ENCODE measurements at regions not wholly inside any gene's neighbourhood (a gene's known extent, or its start where the extent isn't known, plus 50 kb on each side); places are given as distances from the start of the nearest gene placed in this dataset.
"Not testable (repeated sequence)": the region's sequence is repeated elsewhere in the genome, so short reads cannot be mapped to it uniquely, and the experiment has no call there.

DNA sequence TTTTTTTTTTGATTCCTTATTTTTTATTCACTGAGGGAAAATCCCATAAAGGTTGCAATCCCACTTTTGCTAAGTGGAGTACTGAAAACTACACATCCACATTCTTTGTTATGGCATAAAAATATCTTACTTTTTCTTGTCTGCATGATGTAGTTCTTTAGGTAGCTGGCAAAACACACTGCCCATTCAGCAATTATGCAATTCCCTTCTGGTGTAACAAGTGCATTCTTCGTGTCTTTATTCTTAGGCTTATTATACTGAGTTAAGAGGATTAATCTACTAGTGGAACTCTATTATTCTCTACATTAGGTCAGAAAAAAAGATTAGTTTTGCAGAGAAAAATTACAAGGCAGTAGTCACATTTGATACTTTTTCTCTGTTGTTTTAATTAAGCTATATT, 403.8 kb upstream of the GBE1 start:
- H3K36me3 Mint-ChIP-seq (ENCODE audit: low read depth) = no peaks in the 10 kb centered on the region
- no peaks in the 10 kb centered on the region for H3K9me3 Mint-ChIP-seq
- H3K4me1 Mint-ChIP-seq = no peaks in the 10 kb centered on the region
- ATAC-seq (replicated peaks) = no peak
- H3K27me3 Mint-ChIP-seq = no peaks in the 10 kb centered on the region
- H3K27ac Mint-ChIP-seq = no peak overlapping the region
- no peak overlapping the region for H3K4me3 Mint-ChIP-seq

DNA sequence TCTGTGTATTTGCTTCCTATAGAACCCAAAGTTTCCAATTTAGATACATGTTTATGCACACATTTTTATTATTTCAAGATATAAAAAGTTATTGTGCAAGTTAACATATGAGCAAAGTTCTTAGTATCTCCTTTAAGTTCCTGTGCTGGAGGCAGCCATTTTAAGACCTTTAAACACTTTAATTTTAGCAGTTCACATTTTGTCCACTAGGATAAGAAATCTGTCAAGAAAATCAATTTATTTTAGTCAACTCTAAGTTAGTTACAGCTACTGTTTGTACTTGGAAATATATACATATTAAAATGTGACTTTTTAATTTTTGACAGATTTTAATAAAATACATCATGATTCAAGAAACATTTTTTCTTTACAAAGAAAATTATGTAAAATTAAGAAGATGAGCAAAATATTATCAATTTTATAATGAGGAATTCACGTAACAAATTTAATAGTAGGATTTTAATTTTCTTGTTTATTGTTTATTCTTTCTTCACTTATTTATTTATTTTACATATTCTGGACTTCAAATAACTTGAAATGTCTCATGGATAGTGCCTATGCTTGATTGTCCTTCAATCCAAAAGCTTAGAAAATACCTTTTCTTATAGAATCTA, 402.6 kb upstream of the GBE1 start:
- Mint-ChIP-seq H3K4me1 (no peaks in the 10 kb centered on the region), H3K27me3 (no peaks in the 10 kb centered on the region), H3K36me3 (ENCODE audit: low read depth) (no peaks in the 10 kb centered on the region), H3K9me3 (no peaks in the 10 kb centered on the region), H3K4me3 (no peak overlapping the region), H3K27ac (no peak overlapping the region)
- ATAC-seq (replicated peaks) = no peak

DNA sequence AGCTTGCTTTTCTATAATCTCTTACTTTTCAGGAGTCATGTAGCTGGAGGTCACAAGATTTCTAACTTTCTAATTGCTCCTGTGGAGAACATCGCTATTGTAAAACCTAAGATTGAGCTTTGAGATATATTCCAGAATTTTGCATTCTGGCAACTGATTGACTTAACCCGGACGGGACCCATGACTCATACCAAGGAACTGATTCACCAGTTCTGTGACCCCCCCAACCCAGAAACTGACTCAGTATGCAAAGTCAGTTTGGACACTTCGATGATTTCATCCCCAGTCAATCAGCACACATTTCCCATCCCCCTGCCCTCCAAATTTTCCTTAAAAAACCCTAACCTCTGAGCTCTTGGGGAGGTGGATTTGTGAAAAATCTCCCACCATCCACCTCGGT, 396.5 kb upstream of the GBE1 start:
- Mint-ChIP-seq H3K4me1 (no peaks in the 10 kb centered on the region), H3K27me3 (peaks cover 8% of the 10 kb centered on the region), H3K4me3 (no peak overlapping the region), H3K36me3 (ENCODE audit: low read depth) (no peaks in the 10 kb centered on the region), H3K27ac (no peak overlapping the region), H3K9me3 (no peaks in the 10 kb centered on the region)
- no peak for ATAC-seq (replicated peaks)

DNA sequence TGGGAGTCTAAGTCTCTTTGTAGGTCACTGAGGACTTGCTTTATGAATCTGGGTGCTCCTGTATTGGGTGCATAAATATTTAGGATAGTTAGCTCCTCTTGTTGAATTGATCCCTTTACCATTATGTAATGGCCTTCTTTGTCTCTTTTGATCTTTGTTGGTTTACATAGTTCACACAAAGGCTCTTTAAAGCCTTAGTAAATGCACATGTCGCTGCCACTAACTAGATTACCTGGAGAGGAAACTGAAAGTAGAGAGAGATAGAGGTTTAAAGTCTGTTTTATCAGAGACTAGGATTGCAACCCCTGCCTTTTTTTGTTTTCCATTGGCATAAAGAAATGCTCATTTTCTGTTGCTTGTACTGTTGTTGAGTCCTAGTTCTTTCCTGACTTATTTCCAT, 392.4 kb upstream of the GBE1 start:
- not testable (repeated sequence) for ATAC-seq (replicated peaks); H3K9me3 Mint-ChIP-seq; H3K36me3 Mint-ChIP-seq (ENCODE audit: low read depth); H3K27me3 Mint-ChIP-seq; H3K4me3 Mint-ChIP-seq; H3K4me1 Mint-ChIP-seq; H3K27ac Mint-ChIP-seq

DNA sequence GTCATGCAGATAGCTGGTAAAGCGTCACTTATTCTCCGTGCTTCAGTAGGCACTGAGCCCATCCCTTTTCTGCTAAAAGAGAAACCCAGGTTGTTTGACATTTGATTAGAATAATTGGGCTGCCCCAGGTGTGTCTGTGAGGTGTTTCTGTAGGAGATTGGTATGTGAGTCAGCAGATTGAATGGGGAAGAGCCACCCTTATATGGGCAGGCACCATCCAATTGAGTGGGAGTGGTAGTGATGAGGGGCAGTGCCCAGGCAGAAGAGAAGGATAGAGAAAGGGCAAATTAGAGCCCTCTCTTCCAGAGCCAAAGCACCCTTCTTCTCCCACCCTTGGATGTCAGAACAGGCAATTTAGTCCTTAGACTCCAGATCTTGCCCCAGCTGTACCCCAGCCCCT, 384.3 kb upstream of the GBE1 start:
- H3K36me3 Mint-ChIP-seq (ENCODE audit: low read depth) = no peaks in the 10 kb centered on the region
- no peaks in the 10 kb centered on the region for H3K4me1 Mint-ChIP-seq
- H3K27ac Mint-ChIP-seq = no peak overlapping the region
- no peaks in the 10 kb centered on the region for H3K27me3 Mint-ChIP-seq
- no peak overlapping the region for H3K4me3 Mint-ChIP-seq
- H3K9me3 Mint-ChIP-seq = no peaks in the 10 kb centered on the region
- ATAC-seq (replicated peaks) = no peak

DNA sequence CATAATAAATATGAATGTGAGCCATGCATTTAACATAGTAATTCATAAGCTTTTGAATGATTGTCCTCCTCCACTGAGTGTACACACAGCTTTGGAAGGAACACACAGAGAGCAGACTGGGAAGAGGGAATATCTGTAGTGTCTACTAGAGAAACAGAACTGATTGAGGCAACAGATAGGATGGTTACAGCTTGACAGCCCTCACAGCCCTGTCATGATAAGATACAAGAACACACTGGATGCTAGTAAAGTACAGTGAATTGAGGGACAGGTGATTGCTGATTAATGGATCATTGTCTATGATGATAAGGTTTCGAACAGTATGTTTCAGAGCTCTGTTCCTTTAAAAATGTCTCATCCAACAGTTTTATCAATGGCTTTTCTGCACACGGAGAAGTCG, 383.4 kb upstream of the GBE1 start:
- Mint-ChIP-seq H3K4me1 (no peaks in the 10 kb centered on the region), H3K4me3 (no peak overlapping the region), H3K27ac (no peak overlapping the region), H3K9me3 (no peaks in the 10 kb centered on the region), H3K27me3 (no peaks in the 10 kb centered on the region), H3K36me3 (ENCODE audit: low read depth) (no peaks in the 10 kb centered on the region)
- ATAC-seq (replicated peaks) = no peak

DNA sequence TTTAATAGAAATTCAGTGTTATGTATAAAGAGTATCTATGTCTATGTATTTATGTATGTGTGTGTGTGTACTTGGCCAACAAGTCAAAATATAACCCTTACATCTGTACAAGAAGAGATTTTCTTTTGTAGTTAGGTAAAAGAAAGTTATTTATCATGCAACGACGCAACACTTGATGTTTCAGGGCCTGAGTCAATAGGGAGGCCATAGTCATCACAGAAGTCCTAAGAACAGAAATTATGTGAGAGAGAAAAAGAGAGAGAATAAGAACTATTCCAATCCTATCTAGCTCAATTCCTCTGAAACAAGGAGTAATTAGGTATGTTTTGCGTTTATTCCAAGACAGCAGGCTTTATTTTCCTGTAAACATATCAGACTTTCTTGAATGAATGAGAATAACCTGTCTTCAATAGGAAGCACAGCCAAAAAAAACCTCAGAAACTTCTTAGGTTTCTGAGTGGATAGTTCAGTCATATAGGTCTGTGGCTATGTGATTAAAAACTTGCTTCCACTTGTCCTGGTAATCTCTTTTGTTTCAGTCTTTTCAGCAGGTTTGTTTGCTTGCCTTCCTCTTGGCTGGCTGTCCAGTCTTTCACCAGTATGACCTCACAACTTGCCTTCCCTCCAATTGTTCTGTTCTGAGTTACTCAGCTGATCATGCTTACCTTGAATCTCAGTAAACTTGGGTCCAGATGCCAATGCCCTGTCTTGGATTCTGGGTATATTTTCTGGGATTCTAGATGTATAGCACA, 382.4 kb upstream of the GBE1 start:
- H3K4me3 Mint-ChIP-seq = no peak overlapping the region
- H3K27ac Mint-ChIP-seq = no peak overlapping the region
- no peaks in the 10 kb centered on the region for H3K9me3 Mint-ChIP-seq
- no peaks in the 10 kb centered on the region for H3K27me3 Mint-ChIP-seq
- H3K36me3 Mint-ChIP-seq (ENCODE audit: low read depth) = no peaks in the 10 kb centered on the region
- peak; percentile 28 for ATAC-seq (replicated peaks)
- no peaks in the 10 kb centered on the region for H3K4me1 Mint-ChIP-seq

DNA sequence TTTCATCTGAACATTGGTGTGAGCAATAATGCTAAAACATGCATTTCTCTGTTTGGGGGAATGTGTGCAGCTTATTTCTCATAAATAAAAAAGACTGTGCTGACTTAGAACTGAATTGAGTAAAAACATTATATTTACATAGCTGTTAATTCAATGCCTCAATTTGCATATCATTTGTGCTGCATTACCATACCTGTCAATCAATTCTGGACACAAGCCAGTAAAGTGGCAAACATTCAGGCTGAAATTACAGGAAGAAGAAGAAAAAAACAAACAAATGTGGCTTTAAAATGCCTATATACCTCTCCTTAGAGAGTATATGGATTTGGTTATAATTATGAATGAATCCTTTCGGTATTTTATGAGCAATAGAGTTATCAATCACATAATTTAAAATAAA, 380.1 kb upstream of the GBE1 start:
- no peak overlapping the region for H3K4me3 Mint-ChIP-seq
- H3K27me3 Mint-ChIP-seq = no peaks in the 10 kb centered on the region
- H3K27ac Mint-ChIP-seq = no peak overlapping the region
- H3K9me3 Mint-ChIP-seq = no peaks in the 10 kb centered on the region
- ATAC-seq (replicated peaks) = no peak
- no peaks in the 10 kb centered on the region for H3K4me1 Mint-ChIP-seq
- no peaks in the 10 kb centered on the region for H3K36me3 Mint-ChIP-seq (ENCODE audit: low read depth)

DNA sequence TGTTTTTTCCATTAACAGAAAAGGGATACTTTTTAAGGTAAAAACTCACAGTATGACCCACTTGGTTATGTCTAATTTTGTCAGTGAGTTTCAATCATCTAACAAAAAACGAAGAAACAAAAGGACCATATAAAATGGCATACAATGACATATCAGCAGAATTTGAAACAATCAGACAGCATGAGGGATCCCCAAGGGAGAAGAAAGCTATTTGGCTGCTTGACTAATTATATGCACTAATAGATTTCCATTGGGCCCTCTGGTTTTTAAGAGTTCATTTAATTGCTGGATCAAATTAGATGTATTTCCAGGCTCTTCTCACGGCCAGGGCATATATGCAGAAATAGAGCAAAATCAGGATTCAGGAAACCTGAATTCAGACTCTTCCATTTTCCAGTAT, 376.4 kb upstream of the GBE1 start:
- ATAC-seq (replicated peaks) = no peak
- Mint-ChIP-seq H3K9me3 (no peaks in the 10 kb centered on the region), H3K4me3 (no peak overlapping the region), H3K27ac (no peak overlapping the region), H3K36me3 (ENCODE audit: low read depth) (no peaks in the 10 kb centered on the region), H3K27me3 (no peaks in the 10 kb centered on the region), H3K4me1 (no peaks in the 10 kb centered on the region)

DNA sequence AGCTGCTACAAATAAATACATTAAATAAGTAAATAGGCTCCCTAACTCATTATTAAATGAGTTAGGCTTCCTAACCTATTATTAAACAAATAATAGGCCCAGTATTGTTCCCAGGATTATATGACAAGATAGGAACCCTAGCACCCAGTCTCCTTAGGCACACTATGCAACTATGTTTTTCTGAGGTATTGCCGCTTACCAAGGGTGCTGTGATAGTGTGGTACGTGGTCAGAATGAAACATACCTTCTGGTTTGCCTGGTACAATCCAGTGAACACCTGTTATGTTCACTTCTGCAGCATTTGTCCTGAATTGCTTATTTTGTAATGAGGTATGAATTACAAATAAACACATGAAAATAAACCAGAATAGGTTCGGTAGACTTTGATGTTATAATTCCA, 375.6 kb upstream of the GBE1 start:
- no peaks in the 10 kb centered on the region for H3K36me3 Mint-ChIP-seq (ENCODE audit: low read depth)
- H3K27me3 Mint-ChIP-seq = no peaks in the 10 kb centered on the region
- no peaks in the 10 kb centered on the region for H3K4me1 Mint-ChIP-seq
- H3K27ac Mint-ChIP-seq = no peak overlapping the region
- no peaks in the 10 kb centered on the region for H3K9me3 Mint-ChIP-seq
- no peak for ATAC-seq (replicated peaks)
- H3K4me3 Mint-ChIP-seq = no peak overlapping the region

DNA sequence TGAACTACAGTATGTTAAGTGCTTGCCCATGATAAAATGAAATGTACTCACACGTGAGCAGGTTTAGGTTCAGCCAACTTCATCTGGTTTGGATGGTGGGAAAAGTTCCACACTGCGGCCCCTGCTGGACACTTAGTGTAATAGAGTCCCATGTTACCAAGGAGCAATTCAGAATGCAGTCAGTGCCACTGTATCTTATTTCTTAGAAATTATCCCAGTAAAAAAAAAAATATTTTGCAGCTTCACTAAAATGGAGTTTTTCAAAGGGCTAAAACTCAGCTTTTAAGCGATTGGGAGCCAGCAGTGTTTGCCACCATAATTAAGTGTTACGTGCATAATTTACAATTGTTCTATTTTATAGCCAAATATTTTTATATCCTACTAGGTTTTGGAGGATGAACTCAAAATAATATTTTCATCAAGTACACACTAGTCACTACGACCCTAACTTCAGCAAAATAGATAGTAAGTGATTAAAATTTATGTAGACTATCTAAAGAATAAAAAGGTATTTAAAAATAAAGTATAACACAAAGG, 371.7 kb upstream of the GBE1 start:
- no peak overlapping the region for H3K4me3 Mint-ChIP-seq
- peak; percentile 52 for ATAC-seq (replicated peaks)
- H3K4me1 Mint-ChIP-seq = no peaks in the 10 kb centered on the region
- H3K27ac Mint-ChIP-seq = no peak overlapping the region
- no peaks in the 10 kb centered on the region for H3K36me3 Mint-ChIP-seq (ENCODE audit: low read depth)
- no peaks in the 10 kb centered on the region for H3K9me3 Mint-ChIP-seq
- H3K27me3 Mint-ChIP-seq = no peaks in the 10 kb centered on the region

DNA sequence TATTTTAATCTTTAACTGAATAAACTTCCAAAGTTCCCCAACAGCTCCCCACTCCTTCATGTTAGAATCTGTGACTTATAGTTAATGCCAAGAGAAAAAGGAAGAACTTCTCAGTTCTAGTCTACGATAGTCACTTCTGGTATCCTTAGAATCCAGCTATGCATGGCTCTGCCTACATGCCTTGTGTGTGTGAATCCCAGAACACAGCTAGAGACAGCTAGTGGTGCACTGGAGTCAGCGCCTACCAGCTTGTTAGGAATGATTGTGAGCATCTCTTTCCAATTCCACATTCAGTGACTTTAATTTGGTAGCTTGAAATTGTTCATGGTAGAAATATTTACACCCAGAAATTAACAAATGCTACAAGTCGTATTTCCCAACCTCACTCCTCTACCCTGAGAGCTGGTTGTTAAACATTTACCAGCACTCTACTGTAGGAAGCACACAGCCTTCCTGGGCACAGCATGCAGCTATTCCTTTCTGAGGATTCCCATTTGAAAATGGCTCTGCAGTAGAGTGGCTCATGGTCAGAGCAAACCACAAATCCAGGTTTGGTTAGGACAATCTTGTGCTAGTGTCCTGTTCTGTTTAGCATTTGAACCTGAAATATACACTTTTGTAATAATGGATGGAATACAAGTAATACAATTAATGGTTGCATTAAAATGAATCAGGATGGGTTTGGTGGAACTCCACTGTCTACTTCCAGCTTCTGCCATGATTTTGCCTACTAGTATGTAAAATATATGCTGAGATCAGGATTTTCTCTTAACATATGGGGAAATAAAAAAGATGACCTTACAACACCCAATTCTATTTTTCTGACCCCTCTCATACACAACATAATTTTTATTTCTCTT, 371.0 kb upstream of the GBE1 start:
- Mint-ChIP-seq H3K36me3 (ENCODE audit: low read depth) (no peaks in the 10 kb centered on the region), H3K27ac (no peak overlapping the region), H3K9me3 (no peaks in the 10 kb centered on the region), H3K4me3 (no peak overlapping the region), H3K27me3 (no peaks in the 10 kb centered on the region), H3K4me1 (no peaks in the 10 kb centered on the region)
- no peak for ATAC-seq (replicated peaks)

DNA sequence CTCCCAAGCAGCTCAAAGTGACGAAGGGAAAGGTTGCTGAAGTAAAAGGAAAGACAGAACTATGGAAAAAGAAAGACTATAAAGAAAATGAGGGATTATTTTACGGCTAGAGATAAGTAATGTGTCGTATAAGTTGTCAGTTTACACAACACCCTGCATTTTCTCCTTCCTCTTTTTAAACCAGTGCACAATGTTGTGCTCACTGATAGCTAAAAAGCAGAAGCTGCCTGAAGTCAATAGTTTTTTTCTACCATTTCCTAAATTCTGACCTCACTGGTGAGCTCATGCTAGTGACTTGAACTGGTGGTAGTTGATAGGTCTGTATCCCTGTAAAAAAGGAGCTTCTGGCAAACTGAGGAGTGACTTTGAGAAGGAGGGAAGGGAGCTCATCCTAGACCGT, 368.6 kb upstream of the GBE1 start:
- no peak overlapping the region for H3K27ac Mint-ChIP-seq
- no peaks in the 10 kb centered on the region for H3K9me3 Mint-ChIP-seq
- no peak overlapping the region for H3K4me3 Mint-ChIP-seq
- no peaks in the 10 kb centered on the region for H3K27me3 Mint-ChIP-seq
- H3K4me1 Mint-ChIP-seq = no peaks in the 10 kb centered on the region
- H3K36me3 Mint-ChIP-seq (ENCODE audit: low read depth) = no peaks in the 10 kb centered on the region
- no peak for ATAC-seq (replicated peaks)

DNA sequence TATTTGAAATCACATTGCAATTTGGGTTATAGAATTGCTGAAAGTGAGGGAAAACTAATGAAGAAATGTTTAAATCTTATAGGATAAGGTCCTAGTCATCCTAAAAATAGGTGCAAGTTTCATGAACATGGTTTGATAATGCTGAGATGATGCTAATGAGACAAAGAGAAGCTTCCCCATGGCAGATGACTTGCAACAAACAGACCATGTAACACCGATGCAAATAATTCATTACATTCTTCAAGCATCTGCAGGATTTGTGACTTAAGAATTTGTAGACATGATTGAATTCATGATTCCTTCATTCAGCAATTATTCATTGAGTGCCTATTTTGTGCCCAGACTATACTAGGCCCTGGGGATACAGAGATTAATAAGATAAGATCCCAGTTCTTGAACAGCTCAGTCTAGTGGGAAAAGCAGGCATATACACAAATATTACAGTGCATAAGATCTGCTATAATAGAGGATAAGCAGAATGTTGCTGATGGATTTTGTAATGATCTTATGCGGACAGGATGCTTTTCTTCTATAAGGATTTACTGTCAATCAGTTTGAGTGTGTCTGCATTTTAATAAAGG, 367.9 kb upstream of the GBE1 start:
- H3K36me3 Mint-ChIP-seq (ENCODE audit: low read depth) = no peaks in the 10 kb centered on the region
- no peaks in the 10 kb centered on the region for H3K4me1 Mint-ChIP-seq
- H3K4me3 Mint-ChIP-seq = no peak overlapping the region
- no peaks in the 10 kb centered on the region for H3K27me3 Mint-ChIP-seq
- no peak for ATAC-seq (replicated peaks)
- H3K9me3 Mint-ChIP-seq = no peaks in the 10 kb centered on the region
- H3K27ac Mint-ChIP-seq = no peak overlapping the region
